Small intestine (tissue), 7 donors: ENCODE measurements at regions not wholly inside any gene's neighbourhood (a gene's known extent, or its start where the extent isn't known, plus 50 kb on each side); places are given as distances from the start of the nearest gene placed in this dataset.

Source experiments
- DNase-seq, 2 donors: peaks; one replicate each; pipeline versions ENCODE4 v3.0.0 to v3.0.0-alpha.2; 2013
- FAIRE-seq: peaks from 2 replicates; lab custom pipeline; 2012; peaks lifted over from hg19 to GRCh38; lab: Jason Lieb, UNC
- H3K27ac ChIP-seq, 3 donors: one replicate each; pipeline ENCODE4 v1.5.1; 2013; ENCODE audit warnings: low read length in 2 of 3, mild to moderate bottlenecking in 2 of 3, control low read depth in 1 of 3, inconsistent platforms in 1 of 3, low read depth in 1 of 3, moderate library complexity in 1 of 3
- H3K27me3 ChIP-seq, 3 donors: one replicate each; pipeline ENCODE4 v1.6.1; 2013; ENCODE audit warnings: low read length in 3 of 3, inconsistent platforms in 1 of 3; ENCODE audit not compliant: control insufficient read depth in 3 of 3, insufficient read depth in 3 of 3
- H3K36me3 ChIP-seq, 3 donors: one replicate each; pipeline ENCODE4 v1.6.1; 2013; ENCODE audit warnings: low read length in 3 of 3, inconsistent platforms in 1 of 3, low read depth in 1 of 3, mild to moderate bottlenecking in 1 of 3, moderate library complexity in 1 of 3; ENCODE audit not compliant: control insufficient read depth in 3 of 3, insufficient read depth in 2 of 3
- H3K4me1 ChIP-seq, 3 donors: one replicate each; pipeline ENCODE4 v1.6.1; 2013; ENCODE audit warnings: low read length in 2 of 3, inconsistent platforms in 1 of 3, low read depth in 1 of 3, mild to moderate bottlenecking in 1 of 3, moderate library complexity in 1 of 3; ENCODE audit not compliant: control insufficient read depth in 3 of 3, insufficient read depth in 2 of 3
- H3K4me3 ChIP-seq, 3 donors: one replicate each; pipeline ENCODE4 v1.5.1; 2013; ENCODE audit warnings: low read length in 3 of 3, control low read depth in 1 of 3, inconsistent platforms in 1 of 3, low read depth in 1 of 3, mild to moderate bottlenecking in 1 of 3, moderate library complexity in 1 of 3
- H3K9me3 ChIP-seq, 2 donors: one replicate each; pipeline ENCODE4 v1.6.1; 2013; ENCODE audit warnings: low read depth in 1 of 2, low read length in 1 of 2; ENCODE audit not compliant: control insufficient read depth in 2 of 2, insufficient read depth in 1 of 2
- WGBS, 3 donors: extraction: QIAGEN DNeasy Blood & Tissue Kit; methylation state at CpG; one replicate each; pipeline ENCODE4 v1.1.7; 2013; 5-methylcytosine and 5-hydroxymethylcytosine counted together
- donor health status: healthy with polysubstance abuse.
- donor health status: control.
- donor health status: control.
- donor health status: Bipolar disorder and iron deficiency.
- donor health status: healthy.

DNA sequence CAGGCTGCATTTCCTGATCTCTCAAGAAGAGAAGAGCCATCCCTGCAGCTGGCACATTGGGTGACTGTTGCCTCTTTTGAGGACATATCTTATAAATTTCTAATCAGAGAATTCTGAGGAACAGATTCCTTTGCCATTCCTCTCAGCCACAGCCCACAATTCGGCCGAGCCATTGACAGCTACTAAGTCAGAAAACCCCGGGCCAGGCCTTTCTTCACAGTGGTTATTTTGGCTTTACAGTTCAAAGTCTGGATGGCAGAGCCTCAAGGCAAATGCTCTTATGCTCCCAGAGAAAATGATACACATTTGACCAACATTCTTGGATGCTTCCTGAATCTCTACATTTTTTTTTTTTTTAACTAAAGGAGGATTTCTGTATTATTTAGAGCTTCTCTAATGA, 138.4 kb upstream of the FRMD6 start:
- Histone ChIP-seq H3K27ac (no peak overlapping the region), H3K4me3 (no peak overlapping the region), H3K9me3 (no peaks in the 10 kb centered on the region), H3K27me3 (no peaks in the 10 kb centered on the region), H3K36me3 (no peaks in the 10 kb centered on the region), H3K4me1 (peaks cover 0 to 3% (median 0%) of the 10 kb centered on the region in 3 donors)
- FAIRE-seq (no peak), DNase-seq (no peak)
- 65 to 80% (median 75%) methylated on average over 3 of the region's 3 CpGs for WGBS, 3 donors

DNA sequence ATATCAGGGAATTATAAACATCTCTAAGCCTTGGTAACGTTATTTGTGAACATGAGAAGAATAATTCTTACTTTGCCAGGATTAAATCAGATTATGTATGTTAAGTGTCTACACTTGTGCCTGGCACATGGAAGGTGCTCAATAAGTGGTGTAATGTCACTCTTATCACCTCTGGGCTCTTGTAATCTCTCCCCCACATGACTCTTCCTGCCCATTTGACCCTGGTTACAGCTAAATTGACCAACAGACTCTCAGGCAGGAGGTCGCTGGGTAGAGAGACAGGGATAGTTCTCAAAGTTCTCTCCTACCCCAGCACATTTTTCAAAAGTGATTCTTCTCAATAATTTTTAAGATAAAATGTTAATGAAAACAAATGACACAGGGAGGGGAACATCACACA, 137.8 kb upstream of the FRMD6 start:
- H3K27ac ChIP-seq: no peak overlapping the region
- H3K36me3 ChIP-seq: no peaks in the 10 kb centered on the region
- no peaks in the 10 kb centered on the region for H3K9me3 ChIP-seq
- DNase-seq (no peak), FAIRE-seq (no peak)
- no peak overlapping the region for H3K4me3 ChIP-seq
- H3K4me1 ChIP-seq: peaks cover 0 to 3% (median 0%) of the 10 kb centered on the region in 3 donors
- H3K27me3 ChIP-seq: no peaks in the 10 kb centered on the region
- 60 to 76% (median 60%) methylated on average over 2 of the region's 2 CpGs for WGBS, 3 donors

DNA sequence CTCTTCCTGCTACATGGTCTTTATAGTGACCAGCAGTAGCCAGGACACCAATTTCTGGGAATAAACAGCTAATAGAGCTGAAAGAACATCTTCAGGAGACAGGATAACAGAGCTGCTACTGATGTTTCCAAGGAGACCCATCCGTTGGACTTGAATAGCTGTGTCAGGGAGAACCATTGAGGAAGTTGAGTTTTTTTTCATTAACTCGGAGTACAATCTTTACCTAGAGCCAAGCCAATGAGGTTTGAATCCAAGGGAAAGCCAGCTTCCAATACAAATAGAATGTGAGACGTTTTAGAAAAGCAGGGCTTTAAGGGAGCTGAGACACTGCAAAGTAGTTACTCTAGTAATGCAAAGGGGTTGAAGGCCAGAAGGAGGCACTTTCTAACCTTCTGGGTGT, 136.1 kb upstream of the FRMD6 start:
- H3K27ac ChIP-seq: no peak overlapping the region
- H3K36me3 ChIP-seq: no peaks in the 10 kb centered on the region
- DNase-seq (no peak), FAIRE-seq (no peak)
- WGBS, 3 donors: 71 to 83% (median 75%) methylated on average over 3 of the region's 3 CpGs
- no peak overlapping the region for H3K4me3 ChIP-seq
- H3K4me1 ChIP-seq: peaks cover 0 to 3% (median 0%) of the 10 kb centered on the region in 3 donors
- H3K27me3 ChIP-seq: no peaks in the 10 kb centered on the region
- H3K9me3 ChIP-seq: no peaks in the 10 kb centered on the region

- Histone ChIP-seq H3K4me3 (no peak overlapping the region), H3K36me3 (no peaks in the 10 kb centered on the region), H3K27ac (no peak overlapping the region), H3K4me1 (peaks cover 0 to 3% (median 0%) of the 10 kb centered on the region in 3 donors), H3K27me3 (no peaks in the 10 kb centered on the region), H3K9me3 (no peaks in the 10 kb centered on the region)
- FAIRE-seq (no peak), DNase-seq (no peak)
- 53 to 77% (median 65%) methylated on average over 4 of the region's 4 CpGs for WGBS, 3 donors
Measured at GRCh38 chr14:51516706-51517395, 134.9 kb upstream of the FRMD6 start.

DNA sequence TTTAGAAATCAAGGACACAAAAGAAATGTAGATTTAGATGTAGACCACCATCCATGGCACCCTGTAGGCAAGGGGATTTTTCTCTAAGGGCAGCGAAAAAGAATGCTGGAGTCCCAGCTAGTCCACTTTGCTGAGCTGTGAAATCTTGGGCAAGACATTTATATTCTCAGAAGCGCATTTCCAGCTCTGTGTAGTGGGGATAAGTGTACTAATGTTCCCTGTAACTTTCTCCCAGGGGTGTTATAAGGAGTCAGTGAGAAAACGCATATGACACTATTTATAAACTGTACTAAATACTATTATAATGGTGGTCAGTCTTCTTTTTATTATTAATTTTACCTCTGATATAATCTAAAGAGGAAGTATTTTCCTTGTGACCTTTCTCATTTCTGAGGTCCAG, 133.4 kb upstream of the FRMD6 start:
- Histone ChIP-seq H3K9me3 (no peaks in the 10 kb centered on the region), H3K27me3 (no peaks in the 10 kb centered on the region), H3K36me3 (no peaks in the 10 kb centered on the region), H3K4me1 (peaks cover 0 to 3% (median 0%) of the 10 kb centered on the region in 3 donors), H3K27ac (no peak overlapping the region), H3K4me3 (no peak overlapping the region)
- 78 to 85% (median 83%) methylated on average over 3 of the region's 3 CpGs for WGBS, 3 donors
- no peak for FAIRE-seq
- DNase-seq: no peak

- Histone ChIP-seq H3K4me1 (peaks cover 0 to 3% (median 0%) of the 10 kb centered on the region in 3 donors), H3K4me3 (no peak overlapping the region), H3K27me3 (no peaks in the 10 kb centered on the region), H3K9me3 (no peaks in the 10 kb centered on the region), H3K27ac (no peak overlapping the region), H3K36me3 (no peaks in the 10 kb centered on the region)
- no peak for FAIRE-seq
- 68 to 80% (median 79%) methylated on average over 2 of the region's 2 CpGs for WGBS, 3 donors
- DNase-seq: no peak
Measured at GRCh38 chr14:51518711-51519110, 133.0 kb upstream of the FRMD6 start.

DNA sequence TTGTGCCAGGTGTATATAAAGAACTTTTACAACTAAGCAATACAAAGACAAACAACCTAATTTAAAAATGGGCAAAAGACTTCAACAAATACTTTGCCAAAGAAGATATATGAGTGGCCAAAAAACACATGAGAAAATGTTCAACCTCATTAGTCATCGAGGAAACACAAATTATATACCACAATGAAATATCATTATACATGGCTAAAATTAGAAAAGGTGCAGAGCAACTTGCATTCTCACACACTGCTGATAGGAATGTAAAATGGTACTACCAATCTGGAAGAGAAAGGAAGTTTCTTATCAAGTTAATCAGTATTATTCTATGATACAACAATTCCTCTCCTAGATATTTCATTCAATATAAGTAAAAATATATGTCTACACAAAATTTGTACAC, 131.6 kb upstream of the FRMD6 start:
- FAIRE-seq (no peak), DNase-seq (no peak)
- no peaks in the 10 kb centered on the region for H3K36me3 ChIP-seq
- H3K27me3 ChIP-seq: no peaks in the 10 kb centered on the region
- H3K27ac ChIP-seq: no peak overlapping the region
- H3K4me3 ChIP-seq: no peak overlapping the region
- peaks cover 0 to 3% (median 0%) of the 10 kb centered on the region in 3 donors for H3K4me1 ChIP-seq
- H3K9me3 ChIP-seq: no peaks in the 10 kb centered on the region
- 66 to 83% (median 83%) methylated on average over 1 of the region's 1 CpG for WGBS, 3 donors

GRCh38 chr14:51521764-51522163, 129.9 kb upstream of the FRMD6 start:
- FAIRE-seq (no peak), DNase-seq (no peak)
- no peak overlapping the region for H3K4me3 ChIP-seq
- peaks cover 0 to 3% (median 0%) of the 10 kb centered on the region in 3 donors for H3K4me1 ChIP-seq
- no peaks in the 10 kb centered on the region for H3K9me3 ChIP-seq
- H3K27ac ChIP-seq: no peak overlapping the region
- H3K27me3 ChIP-seq: no peaks in the 10 kb centered on the region
- H3K36me3 ChIP-seq: no peaks in the 10 kb centered on the region

DNA sequence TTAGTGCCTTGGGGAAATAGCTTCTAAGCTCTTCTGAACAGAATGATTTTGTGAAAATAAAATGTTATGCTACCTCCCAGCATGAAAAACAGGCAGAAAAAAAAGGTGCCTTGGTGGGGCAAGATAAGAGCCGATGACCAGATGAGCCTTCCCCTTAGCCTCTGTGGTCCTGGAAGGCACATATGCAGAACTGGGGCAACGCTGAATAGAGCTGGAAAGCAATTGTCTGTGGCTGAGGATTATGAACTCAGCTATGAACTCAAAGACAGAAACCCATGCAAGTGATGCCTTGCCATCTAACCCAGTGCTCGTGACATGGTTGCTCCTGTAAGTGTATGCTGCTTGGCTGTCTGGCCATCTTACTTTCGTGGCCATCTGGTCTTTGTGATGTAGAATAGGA, 128.5 kb upstream of the FRMD6 start:
- FAIRE-seq: no peak
- Histone ChIP-seq H3K9me3 (no peaks in the 10 kb centered on the region), H3K36me3 (no peaks in the 10 kb centered on the region), H3K4me1 (no peaks in the 10 kb centered on the region), H3K27me3 (no peaks in the 10 kb centered on the region), H3K4me3 (no peak overlapping the region), H3K27ac (no peak overlapping the region)
- WGBS, 3 donors: 75 to 87% (median 78%) methylated on average over 4 of the region's 4 CpGs
- DNase-seq: no peak
